ENCODE measurements at regions not wholly inside any gene's neighbourhood (a gene's known extent, or its start where the extent isn't known, plus 50 kb on each side); places are given as distances from the start of the nearest gene placed in this dataset.

DNA sequence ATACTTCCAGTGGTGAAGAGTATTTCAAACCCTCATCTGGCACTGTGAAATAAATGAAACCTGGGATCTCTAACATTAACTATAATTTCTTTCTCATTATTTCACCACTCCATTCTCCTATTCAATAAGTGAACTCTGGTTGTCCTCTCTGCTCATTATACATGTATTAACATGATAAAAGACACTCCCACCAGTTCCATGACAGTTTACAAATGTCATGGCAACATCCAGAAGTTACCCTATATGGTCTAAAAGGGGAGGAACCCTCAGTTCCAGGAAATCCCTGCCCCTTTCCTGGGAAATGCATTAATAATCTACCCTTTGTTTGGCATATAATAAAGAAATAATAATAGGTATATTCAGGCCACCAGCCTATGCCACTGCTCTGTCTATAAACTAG lies 62.7 kb upstream of the BRINP3 start:
- no peak for DNase-seq

DNA sequence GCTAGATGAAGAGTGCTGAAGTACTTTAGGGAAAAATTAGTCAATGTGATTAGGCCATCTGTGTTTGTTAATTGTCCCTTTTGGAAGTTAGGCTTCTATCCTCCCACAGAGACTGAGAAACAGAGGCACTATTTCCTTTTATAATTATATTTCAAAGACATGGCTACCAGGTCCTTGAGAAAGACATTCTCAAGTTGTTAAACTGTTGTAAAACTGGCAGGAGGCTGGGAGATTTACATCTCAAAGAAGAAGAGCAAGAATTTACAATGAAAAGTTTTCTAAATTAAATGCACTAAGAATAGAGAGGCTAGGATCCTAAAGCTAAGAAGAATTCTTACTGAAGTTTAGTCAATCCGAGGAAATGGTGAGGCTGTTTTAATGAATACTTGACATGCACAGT lies 74.0 kb upstream of the BRINP3 start:
- DNase-seq, result no peak

DNA sequence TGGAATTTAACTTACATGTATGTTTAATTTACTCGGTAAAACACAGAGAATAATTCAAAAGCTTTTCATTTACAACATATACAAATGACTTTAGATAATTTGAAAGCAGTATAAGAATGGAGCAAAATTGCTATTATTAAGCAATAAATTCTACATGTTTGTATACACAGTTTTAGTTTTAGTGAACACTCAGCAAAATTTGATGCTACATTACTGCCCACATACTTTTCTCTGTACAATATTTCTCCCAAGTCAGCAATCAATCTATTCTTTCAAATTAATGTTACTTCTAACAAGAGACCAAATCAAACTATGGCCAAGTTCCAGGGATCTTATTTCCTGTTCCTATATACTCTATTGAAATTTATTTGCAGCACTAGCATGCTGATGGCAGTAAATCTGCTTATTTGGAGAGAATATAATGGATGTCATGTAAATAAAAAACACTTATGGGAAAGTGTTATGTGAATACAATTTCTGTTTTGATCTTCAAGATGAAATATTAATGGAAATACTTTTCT lies 82.6 kb upstream of the BRINP3 start:
- DNase-seq, result no peak

DNA sequence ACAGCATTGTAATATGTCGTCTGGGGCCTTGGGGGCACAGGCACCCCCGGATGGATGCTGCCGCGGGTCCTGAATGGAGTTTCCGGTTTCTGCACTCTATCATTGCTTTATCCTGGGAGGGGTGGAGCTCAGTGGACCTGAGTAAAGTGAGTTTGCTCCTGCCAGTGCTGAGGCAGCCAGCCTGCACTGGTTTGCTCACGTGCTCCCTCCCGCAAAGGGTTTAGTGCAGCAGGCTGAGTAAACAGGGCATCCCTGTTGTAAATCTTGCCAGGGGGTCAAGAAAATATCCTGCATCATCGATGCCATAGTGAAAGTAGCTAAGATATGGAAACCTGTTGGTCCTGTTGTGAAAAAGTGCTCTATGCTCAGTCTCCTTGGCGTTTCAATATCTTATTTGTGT lies 85.6 kb upstream of the BRINP3 start:
- no peak for DNase-seq

DNA sequence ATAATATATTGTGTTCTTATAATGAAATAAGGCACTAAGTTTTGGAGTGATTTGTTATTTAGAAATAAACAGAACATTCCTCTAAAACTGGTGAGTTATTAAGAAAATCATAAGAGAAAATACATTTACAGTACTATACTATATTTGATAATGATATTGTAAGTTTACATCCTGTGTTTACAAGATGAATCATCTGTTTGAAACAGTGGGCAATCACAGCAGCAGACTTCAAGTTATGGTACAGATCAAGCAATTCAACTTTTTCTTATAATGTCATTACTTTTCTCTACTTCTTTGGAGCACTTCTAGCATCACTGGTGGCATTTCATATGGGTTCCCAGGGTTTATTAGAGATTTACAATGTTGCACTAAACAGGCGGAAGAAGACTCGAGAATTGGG lies 86.5 kb upstream of the BRINP3 start:
- DNase-seq, result no peak

DNA sequence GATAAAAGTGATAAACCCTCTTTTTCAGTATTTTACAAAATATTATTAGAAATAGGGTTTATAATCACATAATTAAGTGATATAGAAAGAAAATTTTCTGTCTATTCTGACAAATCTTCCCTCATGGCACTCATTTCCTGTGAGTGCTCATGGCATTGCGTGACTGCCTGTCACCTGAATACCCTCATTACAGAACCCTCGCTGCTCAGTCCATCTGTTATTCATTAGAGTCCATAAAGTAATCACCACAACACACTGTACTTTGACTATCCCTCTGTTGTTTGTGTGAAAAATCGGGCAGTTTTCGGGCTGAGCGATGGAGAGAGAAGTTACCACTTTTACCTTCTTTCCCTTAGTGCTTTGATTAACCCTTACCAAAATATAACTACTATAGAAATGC lies 100.4 kb upstream of the BRINP3 start:
- DNase-seq, result peak; percentile 48

DNA sequence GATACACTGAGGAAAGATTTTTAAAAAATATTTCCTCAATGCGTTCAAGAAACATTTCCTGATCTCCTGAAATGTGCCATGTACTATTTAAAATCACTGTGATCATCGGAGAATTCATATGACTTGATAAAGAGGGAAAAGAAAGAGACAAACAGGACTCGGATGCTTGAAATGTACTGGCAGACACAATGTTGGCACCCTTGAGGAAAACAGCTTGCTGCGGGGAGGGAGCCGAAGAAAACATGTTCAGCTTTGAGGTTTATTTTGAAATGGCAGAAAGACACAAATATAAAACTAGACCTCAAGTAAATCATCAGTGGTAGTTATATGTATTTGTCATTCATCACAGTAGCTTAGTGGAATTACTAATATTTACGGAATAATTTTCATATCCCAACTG lies 100.9 kb upstream of the BRINP3 start:
- peak; percentile 7 for DNase-seq

DNA sequence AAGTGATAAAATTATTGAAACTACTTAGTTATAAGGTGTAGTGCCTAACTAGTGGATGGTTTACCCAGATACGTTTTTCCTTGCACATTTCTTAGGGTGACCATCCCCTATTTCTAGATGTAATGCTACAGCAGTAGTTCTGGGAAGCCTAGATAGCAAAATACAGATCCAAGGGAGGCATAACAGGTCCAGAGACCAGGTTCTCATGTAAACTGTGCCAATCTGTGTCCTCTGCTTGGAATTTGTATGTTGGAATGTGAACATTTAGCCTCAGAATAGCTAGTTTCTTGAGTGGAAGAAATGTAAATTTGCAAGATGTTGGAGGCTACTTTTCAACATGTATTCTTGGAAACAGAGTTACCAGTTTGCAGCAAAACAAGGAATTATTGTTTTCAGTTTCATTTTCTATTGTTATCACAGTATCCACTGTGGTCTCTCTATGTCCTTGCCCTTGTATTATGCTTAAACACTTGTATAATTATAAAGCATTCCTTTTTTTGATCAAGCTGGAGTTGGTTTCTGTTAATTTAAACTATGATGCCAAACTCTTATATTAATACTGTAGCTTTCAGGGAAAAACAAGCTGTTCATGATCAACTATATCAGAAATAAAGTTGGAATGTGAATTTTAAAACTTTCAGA lies 102.0 kb upstream of the BRINP3 start:
- DNase-seq, result no peak

DNA sequence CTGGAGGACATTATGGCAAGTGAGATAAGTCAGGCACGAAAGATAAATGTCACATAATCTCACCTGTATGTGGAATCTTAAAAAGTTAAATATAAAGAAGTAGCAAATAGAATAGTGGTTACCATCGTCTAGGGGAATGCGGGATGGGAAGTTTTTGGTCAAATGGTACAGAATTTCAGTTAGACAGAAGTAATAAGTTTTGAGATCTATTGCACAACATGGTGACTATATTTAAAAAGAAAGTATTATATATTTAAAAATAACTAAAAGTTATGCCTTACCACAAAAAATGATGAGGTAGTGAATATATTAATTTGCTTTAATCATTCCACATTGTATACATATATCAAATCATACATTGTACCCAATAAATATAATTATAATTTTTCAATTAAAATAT lies 106.2 kb upstream of the BRINP3 start:
- no peak for DNase-seq

DNA sequence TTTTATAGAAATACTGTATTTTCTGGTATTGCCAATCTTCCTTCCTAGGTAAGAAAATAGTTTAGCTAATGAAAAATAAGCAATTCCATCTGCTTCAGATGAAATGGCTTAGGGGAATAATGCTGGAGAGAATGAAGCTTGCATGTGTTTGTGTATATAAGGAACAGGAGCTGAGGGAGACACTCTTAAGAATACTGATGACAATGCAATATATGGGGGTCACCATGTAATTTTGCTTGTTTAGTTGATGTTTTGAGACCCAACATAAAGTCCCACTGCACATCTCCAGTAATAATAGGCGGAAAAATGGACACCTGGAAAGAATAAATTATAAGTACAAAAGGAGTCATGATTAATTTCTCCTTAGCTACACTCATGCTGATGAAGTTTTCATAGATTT lies 110.8 kb upstream of the BRINP3 start:
- DNase-seq, result no peak

DNA sequence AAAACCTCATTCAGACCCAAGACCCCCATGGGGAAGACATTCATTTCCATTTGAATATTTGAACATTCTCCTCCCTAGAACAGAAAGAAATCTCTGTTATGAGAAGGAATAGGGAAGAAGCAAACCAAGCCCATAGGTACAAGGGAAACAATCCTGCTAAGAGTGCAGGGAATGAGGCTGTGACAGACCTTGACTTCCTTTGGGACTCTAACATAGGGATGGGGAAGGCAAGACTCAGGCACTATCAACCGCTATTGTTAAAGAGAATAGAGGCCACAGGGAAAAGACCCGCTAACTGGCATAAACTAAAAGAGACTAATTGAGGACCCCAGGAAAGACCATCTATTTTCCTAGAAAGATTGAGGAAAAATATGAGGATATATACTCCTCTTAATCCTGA lies 117.8 kb upstream of the BRINP3 start:
- DNase-seq, result no peak

DNA sequence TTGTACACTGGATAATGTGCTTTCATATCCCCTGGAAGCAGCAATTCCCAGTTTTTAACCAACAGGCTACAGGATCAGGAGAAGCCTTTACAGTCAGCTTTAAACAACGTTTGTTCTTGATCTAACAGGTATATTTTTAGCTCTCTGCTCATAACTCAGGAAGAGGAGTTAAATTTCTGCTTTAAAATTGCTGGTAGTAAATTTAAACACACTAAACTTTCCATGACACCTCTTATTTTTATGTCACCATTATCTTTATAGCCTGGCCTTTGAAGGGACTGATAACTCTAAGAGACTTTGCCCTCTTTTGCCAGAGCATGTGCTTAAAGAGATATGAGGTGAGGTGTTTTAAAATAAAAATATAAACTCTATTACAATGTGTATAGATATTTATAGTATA lies 119.6 kb upstream of the BRINP3 start:
- no peak for DNase-seq

DNA sequence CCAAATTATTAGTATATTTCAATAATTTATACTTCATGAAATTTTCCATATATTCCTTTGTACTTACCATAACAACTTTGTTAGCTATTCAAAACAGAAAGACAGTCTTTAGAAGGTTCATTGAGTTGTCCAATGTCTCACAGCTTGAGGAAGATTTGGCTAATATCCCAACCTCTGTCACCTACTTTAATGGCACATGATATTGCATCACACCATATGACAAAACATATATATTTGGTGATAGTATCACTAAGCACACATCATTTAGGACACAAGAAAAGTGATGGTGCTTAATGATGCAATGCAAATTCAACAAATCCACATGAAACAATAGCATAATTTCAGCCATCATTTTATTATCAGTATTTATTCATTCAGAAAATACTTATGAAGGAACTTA lies 122.0 kb upstream of the BRINP3 start:
- no peak for DNase-seq

DNA sequence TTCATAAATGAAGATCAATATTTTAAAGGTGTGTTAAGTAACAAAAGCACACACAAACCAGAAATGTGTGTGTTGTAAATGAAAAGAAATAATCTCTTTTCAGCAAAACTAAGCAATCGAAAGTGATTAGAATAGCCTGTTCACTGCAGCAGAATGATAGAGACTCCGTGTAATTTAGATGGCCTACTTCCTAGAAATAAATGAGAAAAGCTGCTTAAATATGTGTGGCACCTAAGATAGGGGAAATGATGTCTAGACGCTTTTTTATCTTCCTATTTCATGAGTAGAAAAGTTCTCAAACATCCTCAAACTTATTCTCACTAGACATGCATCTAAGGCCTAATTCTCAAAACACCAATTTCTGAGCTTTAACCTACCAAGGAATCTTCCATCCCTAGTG lies 124.7 kb upstream of the BRINP3 start:
- no peak for DNase-seq

DNA sequence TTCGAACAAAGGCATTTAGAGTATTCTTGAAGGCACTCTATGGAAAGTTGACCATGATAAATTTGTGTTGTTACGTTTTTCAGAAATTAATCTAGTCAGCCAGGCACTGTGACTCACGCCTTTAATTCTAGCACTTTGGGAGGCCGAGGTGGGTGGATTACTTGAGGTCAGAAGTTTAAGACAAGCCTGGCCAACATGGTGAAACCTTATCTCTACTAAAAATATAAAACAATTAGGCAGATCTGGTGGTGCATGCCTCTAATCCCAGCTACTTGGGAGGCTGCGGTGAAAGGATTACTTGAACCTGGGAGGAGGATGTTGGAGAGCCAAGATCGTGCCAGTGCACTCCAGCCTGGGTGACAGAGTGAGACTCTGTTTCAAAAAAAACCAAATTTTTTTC lies 130.6 kb upstream of the BRINP3 start:
- no peak for DNase-seq

DNA sequence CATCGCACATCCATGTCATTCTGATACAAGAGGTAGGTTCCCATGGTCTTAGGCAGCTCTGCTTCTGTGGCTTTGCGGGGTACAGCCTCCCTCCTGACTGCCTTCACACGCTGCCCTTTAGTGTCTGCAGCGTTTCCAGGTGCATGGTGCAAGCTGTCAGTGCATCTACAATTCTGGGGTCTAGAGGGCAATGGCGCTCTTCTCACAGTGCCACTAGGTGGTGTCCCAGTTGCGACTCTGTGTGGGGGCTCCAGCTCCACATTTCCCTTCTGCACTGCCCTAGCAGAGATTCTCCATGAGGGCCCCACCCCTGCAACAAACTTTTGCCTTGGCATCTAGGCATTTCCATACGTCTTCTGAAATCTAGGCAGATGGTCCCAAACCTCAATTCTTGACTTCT lies 138.2 kb upstream of the BRINP3 start:
- no peak for DNase-seq

DNA sequence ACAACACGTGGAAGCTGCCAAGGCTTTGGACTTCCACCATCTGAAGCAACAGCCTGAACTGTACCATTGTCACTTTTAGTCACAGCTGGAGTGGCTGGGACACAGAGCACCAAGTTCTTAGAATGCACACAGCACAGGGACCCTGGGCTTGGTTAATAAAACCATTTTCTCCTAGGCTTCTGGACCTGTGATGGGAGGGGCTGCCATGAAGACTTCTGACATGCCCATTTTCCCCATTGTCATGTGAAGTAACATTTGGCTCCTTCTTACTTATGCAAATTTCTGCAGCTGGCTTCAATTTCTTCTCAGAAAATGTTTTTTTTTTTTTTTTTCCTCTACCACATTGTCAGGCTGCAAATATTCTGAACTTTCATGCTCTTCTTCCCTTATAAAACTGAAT lies 138.6 kb upstream of the BRINP3 start:
- DNase-seq, result no peak

DNA sequence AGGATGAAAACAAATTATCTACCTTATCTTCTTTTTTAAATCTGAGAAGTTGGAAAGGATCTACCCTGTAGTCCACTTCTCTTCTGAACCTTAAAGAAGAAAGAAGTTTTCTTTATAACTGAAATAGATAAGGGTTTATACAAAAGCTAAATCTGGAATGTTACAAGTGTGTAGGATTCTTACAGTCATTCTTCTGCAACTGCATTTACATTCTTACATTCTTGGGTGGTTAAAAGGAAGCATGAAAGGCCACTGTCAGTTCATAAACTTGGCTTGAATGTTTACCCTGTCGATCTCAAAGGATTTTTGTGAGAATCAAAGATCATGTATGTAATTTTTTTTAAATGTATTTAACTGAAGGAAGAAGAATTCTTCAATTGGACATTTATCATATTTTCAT lies 142.1 kb upstream of the BRINP3 start:
- DNase-seq, result no peak

DNA sequence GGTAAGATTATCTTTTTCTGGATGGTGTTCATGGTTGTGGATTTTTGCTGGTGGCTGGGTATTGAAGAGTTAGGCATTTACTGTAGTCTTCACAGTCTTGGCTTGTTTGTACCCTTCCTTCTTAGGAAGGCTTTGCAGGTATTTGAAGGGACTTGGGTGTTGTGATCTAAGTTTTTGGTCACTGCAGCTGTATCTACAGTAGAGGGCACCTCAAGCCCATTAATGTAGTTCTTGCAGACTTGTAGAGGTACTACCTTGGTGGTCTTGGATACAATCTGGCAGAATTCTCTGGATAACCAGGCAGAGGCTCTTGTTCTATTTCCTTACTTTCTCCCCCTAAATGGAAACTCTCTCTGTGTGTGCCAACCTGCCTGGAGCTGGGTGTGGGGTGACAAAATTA lies 155.8 kb upstream of the BRINP3 start:
- DNase-seq, result no peak

DNA sequence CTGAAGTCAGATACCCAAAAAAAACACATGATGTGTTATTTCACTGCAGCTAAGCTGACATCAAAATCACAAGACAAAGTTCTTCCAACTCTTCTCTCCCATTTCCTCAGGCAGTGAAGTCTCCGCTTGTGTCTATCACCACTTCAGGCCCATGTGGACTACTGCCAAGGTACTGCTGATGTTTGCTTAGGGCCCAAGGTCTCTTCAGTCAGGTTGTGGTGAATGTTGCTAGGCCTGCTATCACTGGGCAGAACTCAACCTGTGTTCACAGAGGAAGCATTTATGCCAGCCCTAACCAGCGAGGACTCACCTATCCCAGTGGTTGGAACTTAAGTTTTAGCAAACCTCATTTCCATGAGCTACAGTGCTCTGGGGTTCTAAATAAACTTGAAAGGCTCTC lies 156.5 kb upstream of the BRINP3 start:
- DNase-seq, result no peak

DNA sequence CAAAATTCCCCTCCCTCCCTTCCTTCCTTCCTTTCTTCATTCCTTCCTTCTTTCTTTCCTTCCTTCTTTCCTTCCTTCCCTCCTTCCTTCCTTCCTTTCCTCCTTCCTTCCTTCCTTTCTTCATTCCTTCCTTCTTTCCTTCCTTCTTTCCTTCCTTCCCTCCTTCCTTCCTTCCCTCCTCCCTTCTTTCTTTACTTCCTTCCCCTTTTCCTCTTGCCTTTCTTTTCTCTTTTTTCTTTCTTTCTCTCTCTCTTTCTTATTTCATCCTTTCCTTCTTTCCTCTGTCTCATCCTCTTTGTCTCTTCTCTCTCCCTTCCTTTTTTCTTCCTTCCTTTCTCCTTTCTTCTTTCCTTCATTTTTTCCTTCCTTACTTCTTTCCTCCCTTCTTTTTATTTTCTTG lies 171.9 kb upstream of the BRINP3 start:
- no peak for DNase-seq

DNA sequence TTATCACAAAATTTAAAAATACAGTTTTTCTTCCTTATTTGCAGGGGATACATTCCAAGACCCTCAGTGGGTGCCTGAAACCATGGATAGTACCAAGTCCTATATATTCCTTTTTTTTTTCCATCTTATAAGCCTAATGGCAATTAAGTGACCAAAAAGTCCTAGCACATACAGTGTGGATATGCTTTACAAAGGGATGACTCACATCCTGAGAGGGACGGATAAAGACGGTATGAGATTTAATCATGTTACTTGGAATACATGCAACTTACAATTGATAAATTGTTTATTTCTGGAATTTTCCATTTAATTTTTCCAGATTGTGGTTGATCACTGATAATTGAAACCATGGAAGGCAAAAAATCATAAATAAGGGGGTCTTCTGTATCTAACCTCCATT lies 181.2 kb upstream of the BRINP3 start:
- no peak for DNase-seq

DNA sequence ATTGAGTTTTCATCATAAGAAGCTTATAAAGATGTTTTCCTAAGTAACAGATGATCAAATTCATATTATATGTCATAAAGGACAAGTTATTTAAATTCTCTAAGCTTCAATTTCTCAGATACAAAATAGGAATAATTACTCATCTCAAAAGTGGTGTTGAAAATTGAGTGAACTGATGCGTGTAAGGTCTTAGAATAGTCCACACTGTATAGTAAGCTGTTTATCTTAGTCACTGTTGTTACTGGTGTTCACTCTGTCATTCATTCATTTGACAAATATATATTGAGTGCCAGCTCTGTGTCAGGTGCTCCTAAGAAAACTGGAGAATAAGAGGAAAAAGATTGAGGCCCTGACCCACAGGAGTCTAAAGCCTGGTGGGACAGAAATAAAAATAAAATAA lies 186.3 kb upstream of the BRINP3 start:
- no peak for DNase-seq

DNA sequence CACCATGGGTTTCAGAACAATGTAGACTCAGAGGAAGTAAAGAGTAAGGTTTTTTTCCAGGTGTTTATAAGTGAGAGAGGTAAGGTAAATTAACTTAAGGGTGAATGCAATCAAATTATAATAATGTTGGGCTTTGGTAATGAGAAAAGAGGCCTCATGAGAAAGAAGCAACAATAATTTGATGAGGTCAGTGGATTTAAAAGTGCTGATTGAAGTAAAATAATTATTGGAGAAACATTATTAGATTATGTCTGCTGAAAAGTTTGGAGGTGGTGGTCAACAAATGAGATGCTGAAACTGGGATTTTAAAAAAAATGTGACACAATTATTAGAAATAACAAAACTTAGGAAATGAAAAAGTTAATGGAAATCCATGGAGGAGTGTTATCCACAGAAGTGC lies 187.4 kb upstream of the BRINP3 start:
- DNase-seq, result no peak

DNA sequence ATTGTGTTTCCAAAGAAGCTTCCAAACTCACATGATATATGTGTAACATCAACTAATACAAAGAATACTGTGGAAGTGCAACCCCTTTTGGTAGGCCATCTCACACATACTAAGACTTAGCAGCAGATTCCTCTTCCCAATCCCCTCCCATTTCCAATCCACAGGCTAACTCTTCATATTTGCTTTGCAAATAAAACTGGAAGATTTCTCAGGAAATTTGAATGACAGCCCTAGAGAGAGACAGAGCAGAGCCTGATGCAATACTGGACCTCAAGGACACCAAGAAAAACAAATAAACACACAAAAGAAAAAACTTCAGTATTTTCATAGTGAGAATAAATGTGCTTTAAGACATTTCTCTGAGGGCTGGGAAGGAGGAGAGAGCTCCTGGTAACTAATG lies 190.2 kb upstream of the BRINP3 start:
- no peak for DNase-seq

DNA sequence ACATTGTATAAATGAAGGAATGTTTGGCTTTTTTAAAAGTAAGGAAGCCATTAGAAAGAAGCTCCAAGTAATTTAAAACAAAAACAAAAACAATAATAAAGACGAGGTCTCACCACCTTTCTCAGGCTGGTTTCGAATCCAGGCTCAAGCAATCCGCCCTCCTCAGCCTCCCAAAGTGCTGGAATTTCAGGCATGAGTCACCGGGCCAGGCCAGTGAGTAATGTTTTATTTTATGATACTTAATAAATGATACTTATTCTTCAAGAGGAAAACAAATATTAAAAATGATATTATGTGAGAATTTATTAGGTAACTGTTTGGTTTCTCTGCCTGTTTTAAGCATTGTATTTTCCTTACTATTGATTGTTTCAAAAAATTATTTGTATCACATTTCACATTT lies 201.4 kb upstream of the BRINP3 start:
- DNase-seq, result no peak
